OCI-LY7 (cell line): ENCODE measurements at regions not wholly inside any gene's neighbourhood (a gene's known extent, or its start where the extent isn't known, plus 50 kb on each side); places are given as distances from the start of the nearest gene placed in this dataset.
"Not testable (repeated sequence)": the region's sequence is repeated elsewhere in the genome, so short reads cannot be mapped to it uniquely, and the experiment has no call there.

Experiments
- BruUV-seq: library from RNA; stranded (reverse); fragments of 400-500 nt; replicated peaks from 2 replicates; lab custom pipeline; 2021; lab: Mats Ljungman, UMichigan
- CTCF ChIA-PET: fragments of 300-600 bp; sonication (Branson Sonifier 250); formaldehyde crosslinking; loops from one replicate; lab custom pipeline; 2022; ENCODE audit warnings: antibody characterized with exemption; ENCODE audit not compliant: unreplicated experiment; lab: Charles Lee
- POLR2A ChIA-PET: fragments of 300-600 bp; sonication (Branson Sonifier 250); formaldehyde crosslinking; loops from one replicate; lab custom pipeline; 2022; ENCODE audit warnings: antibody characterized with exemption; lab: Charles Lee
- DNase-seq: peaks from one replicate; pipeline ENCODE4 v3.0.0-alpha.2; 2015; ENCODE audit warnings: low spot score
- H2AFZ ChIP-seq: fragments of 200-600 bp; sonication (generic), shearing (Covaris generic); 2 replicates; pipeline ENCODE4 v1.6.1; 2014; ENCODE audit warnings: mild to moderate bottlenecking, antibody characterized with exemption, low read length, moderate library complexity
- H3K27ac ChIP-seq: fragments of 200-600 bp; sonication (generic); 2 replicates; pipeline ENCODE4 v1.5.1; 2014; ENCODE audit warnings: mixed run types, low read depth, mild to moderate bottlenecking, moderate library complexity, low read length, inconsistent platforms; ENCODE audit not compliant: poor library complexity, severe bottlenecking
- H3K36me3 ChIP-seq: fragments of 200-600 bp; sonication (generic); 2 replicates; pipeline ENCODE4 v1.6.1; 2014; ENCODE audit warnings: mild to moderate bottlenecking, antibody characterized with exemption, low read length, moderate library complexity, mixed read lengths; ENCODE audit not compliant: insufficient read depth
- H3K4me1 ChIP-seq: fragments of 200-600 bp; sonication (generic); 2 replicates; pipeline ENCODE4 v1.5.1; 2014; ENCODE audit warnings: mild to moderate bottlenecking, low read length; ENCODE audit not compliant: insufficient read depth, poor library complexity, severe bottlenecking
- H3K4me2 ChIP-seq: fragments of 200-600 bp; sonication (generic); 2 replicates; pipeline ENCODE4 v1.6.1; 2014; ENCODE audit warnings: mild to moderate bottlenecking, low read length
- H3K4me3 ChIP-seq: fragments of 200-600 bp; sonication (generic); 2 replicates; pipeline ENCODE4 v1.5.1; 2014; ENCODE audit warnings: mild to moderate bottlenecking, low read depth, low read length; ENCODE audit not compliant: poor library complexity, severe bottlenecking
- H3K79me2 ChIP-seq: fragments of 200-600 bp; sonication (generic); 2 replicates; pipeline ENCODE4 v1.6.1; 2016; ENCODE audit warnings: low read depth, mild to moderate bottlenecking, low read length, moderate library complexity, mixed read lengths; ENCODE audit not compliant: insufficient read depth
- H3K9me2 ChIP-seq: fragments of 200-600 bp; sonication (generic); 2 replicates; pipeline ENCODE4 v1.6.1; 2016; ENCODE audit warnings: mild to moderate bottlenecking, low read length, mixed read lengths; ENCODE audit not compliant: insufficient read depth
- H3K9me3 ChIP-seq: fragments of 200-600 bp; sonication (generic); 2 replicates; pipeline ENCODE4 v1.6.1; 2014; ENCODE audit warnings: mild to moderate bottlenecking, mixed run types, low read length, mixed read lengths
- H4K20me1 ChIP-seq: fragments of 200-600 bp; sonication (generic); 2 replicates; pipeline ENCODE4 v1.6.1; 2014; ENCODE audit warnings: mild to moderate bottlenecking, antibody characterized with exemption, low read length, moderate library complexity, mixed read lengths; ENCODE audit not compliant: insufficient read depth
- EZH2phosphoT487 ChIP-seq: fragments of 200-600 bp; sonication (generic); IDR thresholded peaks from 2 replicates; pipeline ENCODE4 v1.6.1; 2018; ENCODE audit warnings: low read depth, borderline replicate concordance, mild to moderate bottlenecking, mixed run types, antibody characterized with exemption, low read length, moderate library complexity, mixed read lengths
- intact Hi-C: fragments of 100-400 bp; cut with micrococcal nuclease; formaldehyde crosslinking; loops from one replicate; pipeline ENCODE4 v1.10.0; 2022; ENCODE audit not compliant: unreplicated experiment
- TF ChIP-seq, protein P1 (sequence below): fragments of 200-600 bp; sonication (generic); conservative IDR thresholded peaks from 2 replicates; pipeline ENCODE4 v1.5.1; 2014; ENCODE audit warnings: mild to moderate bottlenecking, antibody characterized with exemption, low read length, moderate library complexity, mixed read lengths

GRCh38 chr3:152693521-152694250 is 141.2 kb upstream of the P2RY1 start:
- H2AFZ ChIP-seq, H3K79me2 ChIP-seq, H3K9me2 ChIP-seq, DNase-seq, H3K9me3 ChIP-seq, BruUV-seq, H4K20me1 ChIP-seq, H3K4me3 ChIP-seq, CTCF ChIA-PET, intact Hi-C loops, POLR2A ChIA-PET, H3K27ac ChIP-seq, H3K36me3 ChIP-seq, H3K4me2 ChIP-seq, H3K4me1 ChIP-seq: not testable (repeated sequence)

- POLR2A ChIA-PET, result interaction anchor here (0.5 to 0.7 kb wide), 4 partner anchors 16 to 502 kb away, joined by 3 to 4 read pairs (median 3); no protein-coding TSS in a partner anchor
- Histone ChIP-seq H3K27ac (no peak overlapping the region), H3K79me2 (no peaks in the 10 kb centered on the region), H3K9me2 (no peaks in the 10 kb centered on the region), H3K36me3 (no peaks in the 10 kb centered on the region), H3K4me3 (no peak overlapping the region), H4K20me1 (no peaks in the 10 kb centered on the region), H3K4me2 (no peak overlapping the region), H3K4me1 (no peaks in the 10 kb centered on the region), H2AFZ (no peak overlapping the region), H3K9me3 (no peaks in the 10 kb centered on the region)
- CTCF ChIA-PET, result no interaction called here
- DNase-seq, result no peak
- TF ChIP-seq EZH2phosphoT487, result no peak
- TF ChIP-seq, protein P1, sequence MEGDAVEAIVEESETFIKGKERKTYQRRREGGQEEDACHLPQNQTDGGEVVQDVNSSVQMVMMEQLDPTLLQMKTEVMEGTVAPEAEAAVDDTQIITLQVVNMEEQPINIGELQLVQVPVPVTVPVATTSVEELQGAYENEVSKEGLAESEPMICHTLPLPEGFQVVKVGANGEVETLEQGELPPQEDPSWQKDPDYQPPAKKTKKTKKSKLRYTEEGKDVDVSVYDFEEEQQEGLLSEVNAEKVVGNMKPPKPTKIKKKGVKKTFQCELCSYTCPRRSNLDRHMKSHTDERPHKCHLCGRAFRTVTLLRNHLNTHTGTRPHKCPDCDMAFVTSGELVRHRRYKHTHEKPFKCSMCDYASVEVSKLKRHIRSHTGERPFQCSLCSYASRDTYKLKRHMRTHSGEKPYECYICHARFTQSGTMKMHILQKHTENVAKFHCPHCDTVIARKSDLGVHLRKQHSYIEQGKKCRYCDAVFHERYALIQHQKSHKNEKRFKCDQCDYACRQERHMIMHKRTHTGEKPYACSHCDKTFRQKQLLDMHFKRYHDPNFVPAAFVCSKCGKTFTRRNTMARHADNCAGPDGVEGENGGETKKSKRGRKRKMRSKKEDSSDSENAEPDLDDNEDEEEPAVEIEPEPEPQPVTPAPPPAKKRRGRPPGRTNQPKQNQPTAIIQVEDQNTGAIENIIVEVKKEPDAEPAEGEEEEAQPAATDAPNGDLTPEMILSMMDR, result no peak
- BruUV-seq, result no TSS peak
- intact Hi-C loops, result no loop called here
These were observed 139.1 kb upstream of the P2RY1 start for GRCh38 chr3:152695840-152696239.

- H3K36me3 ChIP-seq, result no peaks in the 10 kb centered on the region
- no peak overlapping the region for H2AFZ ChIP-seq
- DNase-seq, result no peak
- H3K9me2 ChIP-seq, result no peaks in the 10 kb centered on the region
- no peaks in the 10 kb centered on the region for H3K9me3 ChIP-seq
- no peaks in the 10 kb centered on the region for H3K4me1 ChIP-seq
- BruUV-seq, result no TSS peak
- ChIA-PET CTCF (no interaction called here), POLR2A (no interaction called here)
- no peak overlapping the region for H3K4me3 ChIP-seq
- H4K20me1 ChIP-seq, result no peaks in the 10 kb centered on the region
- no peak for TF ChIP-seq EZH2phosphoT487
- TF ChIP-seq, protein P1, result no peak
- H3K4me2 ChIP-seq, result no peak overlapping the region
- intact Hi-C loops, result no loop called here
- H3K27ac ChIP-seq, result no peak overlapping the region
- no peaks in the 10 kb centered on the region for H3K79me2 ChIP-seq
These were observed 138.0 kb upstream of the P2RY1 start for GRCh38 chr3:152696962-152697361.
